ENCODE measurements at regions not wholly inside any gene's neighbourhood (a gene's known extent, or its start where the extent isn't known, plus 50 kb on each side); places are given as distances from the start of the nearest gene placed in this dataset.

DNA sequence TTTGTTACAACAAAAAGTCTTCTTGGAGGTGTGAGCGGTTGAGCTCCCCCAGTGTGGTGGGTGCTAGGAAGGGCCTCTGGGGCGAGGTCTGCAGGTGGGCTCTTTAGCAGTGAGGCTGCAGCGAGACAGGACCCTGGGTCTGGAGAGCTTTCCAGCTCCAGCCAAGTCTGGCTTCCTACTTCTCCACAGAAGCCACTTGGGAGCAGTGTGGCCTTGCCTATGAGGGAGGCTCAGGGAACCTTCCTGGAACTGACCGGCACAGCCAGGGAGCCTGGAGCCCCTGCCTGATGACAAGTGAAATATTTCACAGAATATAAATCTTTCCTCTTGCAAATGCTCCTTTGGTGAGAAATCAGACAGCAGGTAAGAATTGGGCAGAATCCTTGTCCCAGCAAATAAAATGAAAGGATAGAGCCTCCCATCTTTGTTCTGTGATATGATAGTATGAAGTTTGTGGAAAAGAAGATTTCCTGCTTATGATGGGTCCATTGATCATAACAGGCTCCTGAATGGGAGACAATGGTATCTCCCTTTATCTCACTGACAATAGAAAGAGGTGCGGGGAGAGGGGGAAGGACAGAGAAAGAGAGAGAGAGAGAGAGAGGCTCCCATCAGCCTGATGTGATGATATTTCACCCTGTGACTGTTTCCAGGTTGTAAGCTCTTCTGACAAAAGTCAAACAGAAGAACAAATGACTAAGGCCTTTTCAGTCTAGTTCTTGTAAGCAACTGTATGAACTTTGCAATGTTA, 289.8 kb upstream of the SPRED2 start:
- no peak for DNase-seq

DNA sequence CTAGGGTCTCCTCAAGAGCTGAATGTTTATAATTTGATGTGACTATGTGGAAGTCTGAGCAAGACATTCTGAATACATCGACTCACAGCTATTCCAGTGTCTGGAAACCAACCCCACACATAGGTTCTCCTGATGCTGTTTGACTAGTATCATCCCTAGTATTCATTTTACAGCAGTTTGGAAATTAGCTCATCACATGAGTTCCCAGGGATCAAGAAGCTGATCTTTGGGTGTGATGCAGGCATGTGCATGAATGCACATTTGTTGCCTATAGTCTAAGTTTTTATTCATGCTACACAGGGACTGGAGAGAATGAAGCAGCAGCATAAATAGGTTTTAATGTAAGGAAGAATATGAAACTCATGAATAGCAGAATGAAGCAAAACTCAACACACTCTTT, 284.3 kb upstream of the SPRED2 start:
- DNase-seq = no peak

DNA sequence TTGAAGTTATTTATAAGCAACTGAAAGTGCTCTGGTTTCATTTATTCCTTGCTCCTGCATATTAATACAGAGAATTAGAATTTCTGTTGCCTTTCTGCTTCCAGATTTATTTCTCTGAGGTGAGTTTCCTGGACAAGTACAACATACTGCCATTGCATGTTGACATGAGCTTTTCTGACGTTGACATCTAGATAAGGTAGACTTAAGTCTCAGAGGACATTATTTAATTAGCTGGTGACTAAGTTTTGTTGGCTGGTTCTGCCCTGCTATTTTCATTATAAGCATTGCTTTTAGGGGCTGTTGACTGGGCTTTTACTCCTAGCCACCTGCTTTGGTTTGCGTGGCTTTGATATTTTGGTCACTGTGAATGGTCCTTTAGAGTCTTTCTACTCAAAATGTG, 282.9 kb upstream of the SPRED2 start:
- no peak for DNase-seq

DNA sequence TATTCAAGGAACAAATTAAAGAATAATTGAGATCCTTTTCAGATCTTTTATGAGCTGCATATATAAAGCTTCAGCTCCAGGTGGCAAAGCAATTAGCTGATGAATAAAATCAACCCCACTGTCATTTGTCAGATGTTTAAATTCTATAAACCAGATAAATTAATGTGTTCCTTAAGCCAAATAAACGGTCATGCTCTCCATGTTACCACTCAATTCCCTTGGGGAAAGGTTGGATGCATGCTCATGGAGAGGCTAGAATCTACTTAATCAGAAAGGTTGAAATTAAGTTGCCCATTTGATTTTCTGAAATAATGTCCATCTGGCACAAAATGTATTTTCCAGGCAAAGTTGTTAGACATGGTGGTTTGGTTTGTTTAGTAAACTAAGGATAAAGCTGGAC, 282.5 kb upstream of the SPRED2 start:
- DNase-seq = no peak

DNA sequence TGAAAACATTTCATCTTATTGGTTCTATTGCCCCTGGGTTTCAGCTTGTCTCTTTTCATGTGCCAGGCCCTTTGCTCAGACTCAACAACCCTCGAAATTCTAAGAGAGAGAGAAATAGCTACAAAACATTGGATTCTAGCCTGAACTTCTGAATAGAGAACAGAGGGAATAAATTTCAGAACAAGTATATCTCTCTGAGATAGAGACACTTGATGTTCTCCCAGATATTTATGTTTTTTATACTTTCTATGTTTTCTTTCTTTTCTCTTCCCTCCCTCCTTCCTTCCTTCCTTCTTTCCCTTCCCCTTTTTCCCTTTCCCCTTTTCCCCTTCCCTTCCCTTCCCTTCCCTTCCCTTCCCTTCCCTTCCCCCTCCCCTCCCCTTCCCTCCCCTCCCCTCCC, 279.5 kb upstream of the SPRED2 start:
- DNase-seq = no peak

DNA sequence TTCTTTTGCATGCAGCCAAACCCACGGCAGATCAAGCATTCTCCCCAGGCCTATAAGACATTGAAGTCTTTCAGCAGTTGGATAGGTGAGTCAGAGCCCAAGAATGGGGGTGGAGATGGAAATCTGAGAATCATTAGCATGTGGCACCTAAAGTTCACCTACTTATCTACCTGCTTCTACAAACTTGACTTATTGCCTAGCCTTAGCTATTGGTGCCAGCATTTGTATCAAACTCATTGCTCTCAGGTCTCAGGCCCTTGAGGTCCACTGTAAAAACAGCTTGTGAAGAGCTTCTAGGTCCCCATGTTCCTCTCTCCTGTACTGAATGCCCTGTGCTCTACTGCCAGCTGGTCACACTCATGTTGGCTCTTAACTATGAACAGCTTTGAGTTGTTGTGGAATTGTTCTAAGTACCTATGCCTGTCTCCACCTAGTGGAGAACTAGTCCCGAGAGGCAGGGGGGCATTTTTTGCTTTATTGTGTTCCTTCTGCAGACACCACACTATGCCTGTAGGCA, 278.4 kb upstream of the SPRED2 start:
- DNase-seq = no peak

DNA sequence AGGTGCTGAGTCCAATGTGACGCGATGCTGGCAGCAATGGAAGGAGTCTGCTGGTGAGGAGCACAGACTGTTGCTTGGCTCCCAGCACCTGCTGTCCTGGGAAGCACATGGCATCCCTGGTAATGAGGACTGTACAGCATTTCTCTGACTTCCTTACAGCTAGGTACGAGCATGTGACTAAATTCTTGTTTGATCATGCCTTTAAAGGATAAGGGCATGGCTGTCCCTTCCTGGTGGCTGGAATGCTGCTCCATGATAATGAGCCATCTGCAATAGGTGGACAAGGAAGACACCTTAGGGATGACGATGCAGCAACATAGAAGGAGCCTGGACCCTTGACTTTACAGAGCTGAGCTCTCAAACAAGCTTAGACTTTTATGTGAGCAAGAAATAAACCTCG, 278.0 kb upstream of the SPRED2 start:
- DNase-seq = no peak

DNA sequence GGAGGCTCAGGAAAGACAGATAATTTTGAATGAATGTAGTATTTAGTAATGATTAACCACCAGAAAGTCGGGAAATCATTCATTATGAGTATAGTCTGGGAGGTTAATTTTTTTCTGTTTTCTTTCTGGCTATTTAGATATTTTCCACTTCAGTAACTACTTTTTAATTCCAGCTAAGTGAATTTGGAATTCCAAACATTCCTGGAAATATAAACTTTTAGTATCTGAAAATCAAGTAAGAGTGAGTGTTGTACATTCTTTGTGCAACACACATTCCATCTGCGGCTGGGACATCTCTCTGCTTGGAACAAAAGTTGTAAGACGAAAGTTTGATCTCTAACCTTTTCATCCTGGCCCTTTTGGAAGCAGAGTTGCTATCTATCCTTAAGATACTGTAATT, 275.7 kb upstream of the SPRED2 start:
- no peak for DNase-seq

DNA sequence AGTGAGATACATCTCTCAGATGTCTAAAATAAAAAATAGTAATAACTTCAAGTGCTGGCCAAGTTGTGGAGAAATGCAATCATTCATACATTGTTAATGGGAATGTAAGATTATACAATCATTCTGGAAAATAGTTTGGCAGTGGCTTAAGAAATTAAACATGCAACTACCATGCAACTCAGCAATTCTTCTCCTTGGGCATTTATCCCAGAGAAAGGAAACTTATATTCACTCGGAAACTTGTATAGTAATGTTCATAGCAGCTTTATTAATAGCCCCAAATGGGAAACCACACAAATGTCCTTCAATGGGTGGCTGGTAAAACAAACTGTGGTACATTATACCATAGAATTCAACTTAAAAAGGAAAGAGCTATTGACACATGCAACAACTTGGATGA, 274.0 kb upstream of the SPRED2 start:
- DNase-seq = no peak

DNA sequence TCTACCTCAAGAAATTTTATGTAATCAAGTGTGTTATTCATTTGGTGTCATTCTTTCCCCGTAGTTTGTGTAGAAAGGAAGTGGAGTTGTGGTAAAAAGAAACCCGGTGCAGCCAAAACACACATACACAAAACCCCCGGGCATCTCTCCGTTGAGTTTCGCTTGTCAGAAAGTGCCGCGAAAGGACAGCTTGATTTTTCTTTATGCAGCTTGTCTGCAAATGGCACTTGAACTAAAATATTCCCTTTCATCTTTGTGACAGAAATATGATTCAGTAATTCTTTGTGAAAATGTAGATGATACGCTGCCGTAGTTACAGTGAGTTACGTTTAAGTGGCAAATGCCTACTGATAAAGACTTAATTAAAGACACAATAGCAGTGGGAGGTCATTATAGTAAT, 268.8 kb upstream of the SPRED2 start:
- no peak for DNase-seq

DNA sequence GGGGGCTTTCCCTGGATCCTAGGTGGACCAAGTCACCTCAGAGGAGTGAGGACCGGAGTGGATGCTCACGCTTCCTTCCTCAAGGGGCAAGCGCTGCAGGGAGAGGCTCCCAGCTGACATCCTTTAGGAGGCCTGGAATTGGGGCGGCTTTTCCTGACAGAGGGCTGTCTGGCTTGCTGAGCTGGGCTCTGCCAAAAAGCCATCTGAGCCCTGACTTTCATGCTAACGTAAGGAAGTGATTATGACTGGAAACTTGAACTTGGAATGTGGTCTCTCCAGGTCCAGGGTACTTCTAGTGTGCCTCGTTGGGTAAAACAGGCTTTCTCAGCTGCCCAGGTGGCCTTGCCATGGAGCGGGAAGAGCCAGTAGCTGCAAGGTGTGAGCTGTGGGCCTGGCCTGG, 268.3 kb upstream of the SPRED2 start:
- no peak for DNase-seq

DNA sequence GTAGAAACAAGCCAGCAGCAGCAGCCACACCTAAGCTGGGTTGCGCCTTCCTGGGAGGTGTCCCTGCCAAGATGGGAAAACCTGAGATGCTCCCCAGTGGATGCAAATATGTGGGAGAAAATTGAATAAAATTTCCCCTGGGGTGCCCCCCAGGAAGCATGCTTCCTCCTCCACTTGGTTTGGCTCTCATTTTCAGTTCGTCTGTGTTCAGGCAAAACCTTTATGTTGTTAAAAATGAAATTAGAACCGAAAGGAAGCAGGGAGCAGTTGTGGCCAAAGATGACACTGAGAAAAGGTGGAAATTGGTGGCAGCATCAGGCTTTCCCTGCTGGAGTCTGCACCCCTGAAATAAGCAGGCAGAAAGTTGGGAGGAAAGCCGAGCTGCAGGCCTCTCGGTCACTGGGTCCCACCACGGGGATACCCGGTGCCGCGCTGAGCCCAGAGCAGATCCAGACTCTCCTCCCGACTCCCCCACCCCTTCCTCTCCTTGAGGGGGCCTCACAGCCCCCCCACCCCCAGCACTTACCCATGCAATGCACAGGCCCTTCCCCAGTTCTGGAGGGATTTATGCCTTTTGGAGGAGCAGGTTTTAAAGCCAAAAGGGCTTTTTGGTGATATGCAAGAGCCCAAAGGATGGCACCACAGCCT, 267.7 kb upstream of the SPRED2 start:
- DNase-seq = no peak

DNA sequence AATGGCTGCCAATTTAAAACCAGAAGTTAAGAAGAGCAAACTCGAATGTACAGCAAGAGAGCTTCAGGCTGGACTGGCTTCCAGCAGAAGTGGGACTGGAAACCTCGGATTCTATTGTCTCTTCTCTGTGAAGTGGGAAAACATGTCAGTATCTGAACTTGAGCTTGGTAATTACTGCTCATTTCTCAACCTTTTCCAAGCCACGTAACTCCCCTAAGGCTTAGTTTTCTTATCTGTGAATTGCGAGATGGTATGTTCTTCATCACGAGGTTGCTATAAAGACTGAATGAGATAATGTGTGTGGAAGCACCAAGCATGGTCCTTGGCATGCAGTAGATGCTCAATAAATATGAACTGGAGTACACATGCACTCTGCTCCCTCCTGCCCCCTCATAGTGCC, 259.4 kb upstream of the SPRED2 start:
- no peak for DNase-seq

DNA sequence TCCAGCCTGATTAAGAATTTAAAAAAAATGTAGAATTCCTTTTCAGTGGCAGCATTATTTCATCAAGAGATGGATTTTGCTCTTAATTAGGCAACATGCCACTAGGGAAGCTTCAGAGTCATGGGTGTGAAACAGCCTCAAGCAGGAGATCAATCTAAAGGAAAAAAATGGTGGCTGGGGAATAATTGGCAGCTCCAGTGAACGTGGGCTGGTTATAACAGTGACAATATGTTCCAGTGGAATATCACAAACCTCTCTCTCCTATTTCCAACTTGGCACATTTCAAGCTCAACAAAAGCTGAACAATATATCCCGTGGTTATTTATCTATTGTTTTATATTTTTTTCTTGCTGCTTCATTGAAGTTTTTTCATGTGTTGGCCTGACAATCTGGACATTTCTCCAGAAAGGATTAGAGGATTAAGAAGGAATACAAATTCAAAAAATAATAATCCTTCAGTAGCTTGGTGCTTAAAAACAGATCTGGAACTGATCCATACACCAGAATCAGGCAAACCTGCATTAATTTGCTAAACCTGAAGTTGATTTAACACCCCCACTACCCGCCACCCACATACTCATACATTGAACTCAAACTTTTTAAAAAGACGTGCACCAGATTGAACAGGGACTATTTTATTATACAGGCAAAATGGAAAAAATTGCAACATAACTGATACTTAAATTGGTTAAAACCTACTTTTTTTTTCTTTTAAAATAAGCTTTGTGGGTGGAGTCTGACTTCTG, 255.9 kb upstream of the SPRED2 start:
- DNase-seq = no peak

DNA sequence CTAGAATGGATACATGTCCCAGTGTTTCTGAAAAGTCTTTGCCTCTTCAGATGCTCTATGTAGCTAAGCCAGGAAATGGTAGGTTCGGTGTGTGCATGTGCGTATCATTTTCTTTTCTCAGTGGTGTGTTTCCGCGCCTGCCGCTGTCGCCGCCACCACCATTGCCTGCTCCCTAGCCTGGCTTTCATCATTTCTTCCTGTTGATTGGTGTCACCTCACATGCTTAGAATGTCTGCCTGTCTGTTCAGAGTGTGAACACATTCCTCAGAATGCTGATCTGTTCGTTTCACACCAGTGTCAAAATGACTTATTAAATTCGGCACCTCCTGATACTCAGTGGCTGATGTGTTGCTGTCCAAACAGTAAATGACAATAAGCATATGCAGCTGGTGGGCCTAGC, 255.2 kb upstream of the SPRED2 start:
- no peak for DNase-seq

DNA sequence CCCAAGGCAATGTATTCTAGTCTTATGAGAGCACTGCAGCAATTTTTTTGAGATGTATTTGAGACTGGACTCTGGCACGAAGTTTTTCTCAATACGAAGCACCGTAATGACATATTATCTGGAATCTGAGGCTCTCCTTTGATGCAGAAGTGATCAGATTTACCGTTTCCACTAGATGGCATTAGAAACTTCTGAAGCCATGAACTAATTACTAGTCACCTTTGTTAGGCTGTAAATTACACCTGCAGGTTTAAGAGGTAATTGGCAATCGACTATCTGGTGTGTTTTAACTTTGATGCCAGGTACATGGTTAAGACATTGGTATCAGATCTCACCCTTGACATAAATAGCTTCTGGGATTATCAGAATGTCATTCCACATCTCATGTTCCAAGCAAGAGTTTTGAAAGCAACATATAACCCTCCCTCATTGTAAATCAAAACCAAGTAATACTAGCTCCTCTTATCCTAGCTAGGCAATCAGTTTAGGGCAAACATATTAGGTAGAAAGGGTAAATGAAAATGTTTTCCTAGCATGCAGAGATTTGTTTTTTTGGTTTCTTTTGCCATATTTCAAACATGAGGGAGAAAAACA, 254.6 kb upstream of the SPRED2 start:
- no peak for DNase-seq

DNA sequence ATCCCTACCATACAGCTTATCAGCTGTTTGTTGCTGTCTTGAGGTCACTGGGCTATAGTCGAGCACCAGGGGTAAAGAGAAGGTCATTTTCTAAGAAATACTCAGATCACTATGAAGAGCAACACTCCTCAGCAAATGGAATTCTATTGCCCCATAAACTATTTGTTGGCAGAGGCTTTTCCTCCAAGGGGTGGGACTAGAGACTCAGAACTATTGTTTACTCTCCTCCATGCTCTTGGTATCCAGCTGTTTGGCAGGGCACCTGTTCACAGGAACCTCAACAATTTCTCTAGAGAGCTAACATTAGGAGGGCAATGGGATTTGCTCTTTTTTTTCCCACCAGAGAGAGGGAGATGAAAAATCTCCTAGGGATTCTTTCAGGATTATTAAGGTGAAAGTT, 249.1 kb upstream of the SPRED2 start:
- DNase-seq = no peak

DNA sequence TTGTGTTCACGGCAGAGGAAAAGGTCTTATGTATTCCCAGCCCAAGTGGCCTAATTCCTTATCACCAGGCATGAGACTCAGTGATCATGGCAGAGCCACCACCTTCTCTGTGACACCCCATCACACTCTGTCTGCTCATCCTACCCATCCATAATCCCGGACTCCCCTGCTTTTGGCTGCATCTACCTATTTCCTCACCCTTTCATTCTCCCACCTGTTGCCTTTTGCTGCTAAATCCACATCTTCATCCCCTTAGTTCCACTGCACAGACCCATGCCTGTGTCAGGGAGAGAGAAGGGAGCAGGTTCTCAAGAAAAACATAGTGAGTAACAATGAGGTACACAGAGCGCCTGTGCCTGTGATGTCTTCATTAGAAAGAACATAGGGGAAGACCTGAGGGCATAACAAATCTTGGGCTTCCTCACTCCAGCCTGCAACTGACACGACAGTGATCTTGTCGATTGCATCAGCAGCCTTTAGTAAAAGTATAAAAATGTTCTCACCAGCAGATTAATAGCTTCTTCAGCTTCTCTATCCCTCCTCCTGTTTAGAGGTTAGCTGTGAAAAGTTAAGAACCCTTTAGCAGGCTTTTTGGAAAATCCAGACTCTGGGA, 246.5 kb upstream of the SPRED2 start:
- no peak for DNase-seq

DNA sequence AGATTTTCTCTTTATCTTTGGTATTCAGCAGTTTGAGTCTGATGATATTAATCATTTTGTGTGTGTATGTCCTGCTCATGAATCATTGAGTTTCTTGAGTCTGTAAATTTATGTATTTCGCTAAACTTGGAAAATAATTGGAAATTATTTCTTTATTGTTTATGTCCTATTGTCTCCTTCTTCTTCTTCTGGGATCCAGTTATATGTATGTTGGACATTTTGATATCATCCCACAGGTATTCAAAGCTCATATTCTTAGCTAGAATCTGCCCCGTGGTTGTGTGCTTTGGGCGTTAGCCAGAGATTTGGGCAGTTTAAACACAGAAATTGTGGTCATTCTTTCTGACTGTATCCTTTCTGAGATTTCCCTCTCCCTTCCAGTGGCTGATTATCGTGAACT, 243.0 kb upstream of the SPRED2 start:
- DNase-seq = no peak

DNA sequence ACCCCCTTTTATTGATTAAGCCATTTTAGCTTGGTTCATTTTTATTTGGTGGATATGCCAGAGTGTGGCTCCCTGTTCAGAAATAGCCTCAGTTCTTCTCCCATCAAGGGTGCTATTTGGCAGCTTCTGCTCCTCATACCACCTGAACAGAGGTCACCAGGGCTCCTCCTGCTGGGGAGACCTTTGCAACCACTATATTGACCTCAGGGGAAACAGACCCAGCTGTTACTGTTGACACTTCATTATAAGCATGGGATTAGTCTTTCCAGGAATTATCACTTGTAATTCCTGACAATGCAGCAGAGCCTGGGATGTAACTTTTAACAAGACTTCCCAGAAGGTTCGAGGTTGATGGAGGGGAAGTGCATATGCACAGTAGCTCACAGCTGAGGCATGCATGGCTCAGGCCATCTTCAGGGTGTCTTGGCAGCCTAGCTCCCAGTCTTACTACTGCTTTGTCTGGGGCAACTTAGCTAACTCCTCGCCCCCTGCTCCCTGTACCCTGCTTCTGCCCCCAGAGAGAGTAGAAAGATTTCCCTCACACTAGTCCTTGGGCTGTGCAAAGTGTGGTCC, 239.4 kb upstream of the SPRED2 start:
- no peak for DNase-seq

DNA sequence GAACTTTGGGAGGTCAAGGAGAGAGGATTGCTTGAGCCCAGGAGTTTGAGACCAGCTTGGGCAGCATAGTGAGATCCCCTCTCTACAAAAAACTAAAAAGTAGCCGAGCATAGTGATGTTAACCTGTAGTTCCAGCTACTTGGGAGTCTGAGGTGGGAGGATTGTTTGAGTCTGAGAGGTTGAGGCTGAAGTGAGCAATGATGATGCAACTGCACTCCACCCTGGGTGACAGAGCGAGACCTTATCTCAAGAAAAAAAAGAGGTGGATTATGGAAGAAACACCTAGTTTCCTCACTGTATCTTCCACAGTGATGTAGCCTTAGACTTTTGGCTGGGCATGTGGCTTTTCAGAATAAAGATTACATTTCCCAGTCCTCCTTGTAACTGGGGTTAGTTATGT, 237.2 kb upstream of the SPRED2 start:
- DNase-seq = no peak

DNA sequence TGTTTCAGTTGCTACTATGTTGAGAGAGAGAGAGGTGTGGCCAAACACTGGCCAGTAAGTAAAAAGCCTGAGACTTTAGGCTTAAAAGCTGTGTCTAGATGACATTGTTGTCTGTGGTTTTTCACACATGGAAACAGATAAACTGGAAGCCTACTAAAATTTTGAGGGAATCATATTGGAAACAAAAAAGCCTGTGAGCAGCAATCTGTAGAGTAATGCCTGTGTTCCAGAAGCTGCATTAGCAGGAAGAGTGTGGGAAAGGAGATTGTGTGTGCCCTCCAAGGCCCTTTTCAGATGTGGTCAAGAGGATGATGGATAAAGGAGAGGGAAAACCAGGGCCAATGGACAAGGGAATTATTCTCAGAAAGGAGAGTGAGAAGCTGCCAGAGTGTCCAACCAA, 236.3 kb upstream of the SPRED2 start:
- DNase-seq = no peak

Data from stimulated activated CD4-positive, alpha-beta T cell treated with anti-CD3 and anti-CD28 coated beads, Interleukin-2, amount 100 ng/mL, for 24 hours (primary cell).